ENCODE measurements at regions not wholly inside any gene's neighbourhood (a gene's known extent, or its start where the extent isn't known, plus 50 kb on each side); places are given as distances from the start of the nearest gene placed in this dataset.

DNA sequence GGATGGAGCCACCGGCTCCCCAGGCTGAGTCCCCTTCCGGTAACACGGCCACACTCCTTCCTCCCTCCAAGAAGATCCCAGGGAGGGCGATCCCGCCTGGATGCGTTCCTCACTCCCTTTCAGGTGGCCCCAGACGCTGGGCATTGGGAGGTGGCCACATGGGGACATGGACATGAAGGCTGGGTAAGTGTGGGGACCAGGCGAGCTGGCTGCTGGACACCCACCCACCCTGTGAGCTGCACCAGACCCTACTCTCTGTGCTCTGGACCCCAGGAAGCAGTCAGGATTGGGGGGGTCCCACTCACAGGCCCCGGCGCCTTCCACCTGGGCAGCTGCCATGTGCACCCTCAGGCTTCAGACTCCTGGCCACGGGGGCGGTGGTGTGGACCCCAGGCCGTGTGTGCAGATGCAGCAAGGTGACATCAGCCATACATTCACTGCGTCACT, 932.8 kb downstream of the BRD1 start:
- DNase-seq, result no peak

DNA sequence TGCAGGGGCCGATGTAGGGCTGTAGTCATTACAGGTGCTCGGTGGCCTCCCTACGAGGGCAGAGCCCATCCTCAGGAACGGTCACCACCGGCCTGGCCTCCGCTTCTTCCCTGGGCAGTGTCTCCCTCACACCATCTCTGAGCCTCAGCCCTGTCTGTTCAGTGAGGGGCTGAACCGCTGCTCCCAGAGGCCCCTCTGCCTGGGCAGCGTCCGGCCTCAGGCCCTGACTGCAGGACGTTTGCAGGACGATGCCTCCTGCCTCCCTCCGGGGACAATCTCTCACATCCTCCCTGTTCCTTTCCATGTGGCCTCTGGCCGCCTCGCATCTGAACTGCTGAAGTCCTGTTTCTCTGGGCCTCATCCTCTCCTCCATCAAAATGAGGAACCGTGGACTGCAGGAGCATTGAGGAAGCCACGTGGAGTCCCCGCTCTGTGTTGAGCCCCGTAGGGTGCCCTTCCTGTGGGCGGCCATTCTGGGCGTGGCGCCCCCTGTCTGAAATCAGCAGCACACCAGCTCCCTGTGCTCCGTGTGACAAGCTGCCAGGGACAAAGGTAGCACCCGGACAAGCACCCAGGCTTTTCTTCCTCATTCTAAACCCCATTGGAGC, 933.5 kb downstream of the BRD1 start:
- DNase-seq, result no peak

DNA sequence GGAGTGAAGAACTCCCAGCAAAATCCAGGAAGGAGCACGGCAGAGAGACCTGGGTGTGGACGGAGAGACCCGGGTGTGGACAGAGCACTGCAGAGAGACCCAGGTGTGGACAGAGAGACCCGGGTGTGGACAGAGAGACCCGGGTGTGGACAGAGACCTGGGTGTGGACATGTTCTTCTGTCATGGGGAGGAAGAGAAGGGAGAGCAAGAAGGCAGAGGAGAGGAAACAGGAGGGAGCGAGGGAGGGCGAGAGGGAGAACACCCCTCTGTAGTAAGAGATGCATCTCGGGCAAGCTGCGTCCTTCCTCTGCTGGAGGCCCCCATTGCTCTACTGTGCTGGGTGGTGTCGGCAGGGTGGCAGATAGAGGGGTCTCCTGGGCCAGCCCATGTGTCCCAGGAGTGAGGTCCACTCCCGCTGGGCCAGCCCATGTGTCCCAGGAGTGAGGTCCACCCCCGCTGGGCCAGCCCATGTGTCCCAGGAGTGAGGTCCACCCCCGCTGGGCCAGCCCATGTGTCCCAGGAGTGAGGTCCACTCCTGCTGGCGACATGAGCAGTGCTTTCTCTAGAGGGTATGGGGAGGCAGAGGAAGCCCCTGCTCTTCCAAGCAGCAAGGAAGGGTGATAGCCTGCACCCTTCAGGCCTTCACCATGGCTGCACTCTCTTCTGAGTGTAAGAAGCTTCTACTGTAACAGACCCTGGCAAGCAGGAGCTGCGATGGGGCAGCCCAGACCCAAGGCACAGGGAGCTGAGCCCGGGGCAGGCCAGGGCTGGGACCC, 934.2 kb downstream of the BRD1 start:
- no peak for DNase-seq

DNA sequence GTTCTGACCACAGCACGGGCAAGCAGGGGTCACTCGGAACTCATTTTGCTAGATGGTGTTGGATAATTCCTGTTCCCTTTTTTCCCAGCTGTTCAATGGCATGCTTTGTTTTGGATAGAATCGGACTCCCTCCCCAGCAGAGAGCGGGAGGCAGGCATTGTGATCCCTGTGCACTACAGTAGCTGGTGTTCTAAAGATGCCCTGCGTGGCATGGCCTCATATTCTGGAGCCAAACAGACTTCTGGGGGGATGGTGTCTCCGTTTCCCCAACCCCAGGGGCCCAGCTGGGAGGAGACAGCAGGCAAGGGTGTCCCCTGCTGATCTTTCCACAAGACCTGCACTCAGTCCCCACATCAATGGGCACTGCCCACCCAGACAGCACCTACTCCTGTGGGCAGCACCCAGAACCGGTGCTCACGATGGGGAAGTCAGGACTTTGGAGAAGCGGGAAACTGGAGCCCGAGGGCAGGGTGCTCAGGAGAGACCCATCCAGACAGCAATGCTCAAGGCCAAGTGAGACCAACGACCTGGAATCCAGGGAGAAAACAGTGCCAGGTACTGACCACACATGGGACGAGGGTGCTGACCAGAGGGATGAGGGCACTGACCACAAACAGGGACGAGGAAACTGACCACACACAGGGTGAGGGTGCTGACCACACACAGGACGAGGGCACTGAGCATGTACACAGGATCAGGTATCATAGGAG, 934.9 kb downstream of the BRD1 start:
- no peak for DNase-seq

DNA sequence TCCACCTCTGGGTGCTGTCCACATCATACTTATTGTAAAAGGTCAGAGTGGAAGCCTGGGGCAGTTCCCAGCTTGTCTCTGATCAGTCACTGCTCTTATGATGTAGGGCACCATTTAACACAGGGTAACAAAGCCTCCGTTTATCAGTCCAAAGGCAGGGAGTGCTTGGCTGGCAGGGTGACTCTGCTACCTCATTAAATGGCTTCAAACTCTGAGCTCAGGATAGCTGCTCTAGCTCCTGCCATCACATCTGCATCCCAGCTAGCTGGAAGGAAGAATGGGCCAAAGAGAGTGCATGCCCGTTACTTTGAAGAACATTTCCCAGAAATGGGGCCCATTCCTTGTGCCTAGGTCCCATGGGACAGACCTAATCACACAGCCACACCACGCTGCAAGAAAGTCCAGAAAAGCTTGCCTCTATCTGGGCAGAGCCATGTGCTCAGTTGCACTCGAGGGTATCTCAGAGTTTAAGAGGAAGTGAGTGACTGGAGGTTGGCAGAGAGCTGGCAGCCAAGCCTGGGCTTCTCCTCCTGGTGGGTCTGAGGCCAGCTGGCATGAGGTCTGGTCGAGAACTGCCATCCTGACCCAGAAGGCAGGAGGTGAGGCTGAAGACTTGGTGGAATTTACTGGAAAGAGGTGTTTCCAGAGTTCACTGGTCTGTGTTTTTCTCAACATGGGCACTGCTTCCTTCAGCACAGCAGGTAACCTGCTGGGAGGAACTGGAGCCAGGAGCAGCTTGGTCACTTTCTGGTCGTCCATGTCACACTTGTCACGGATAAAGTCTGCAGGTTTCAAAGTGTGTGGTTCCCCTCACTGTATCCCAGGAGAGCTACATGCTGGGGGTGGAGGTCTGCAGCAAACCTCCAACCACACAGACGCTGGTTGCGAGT, 935.7 kb downstream of the BRD1 start:
- no peak for DNase-seq

DNA sequence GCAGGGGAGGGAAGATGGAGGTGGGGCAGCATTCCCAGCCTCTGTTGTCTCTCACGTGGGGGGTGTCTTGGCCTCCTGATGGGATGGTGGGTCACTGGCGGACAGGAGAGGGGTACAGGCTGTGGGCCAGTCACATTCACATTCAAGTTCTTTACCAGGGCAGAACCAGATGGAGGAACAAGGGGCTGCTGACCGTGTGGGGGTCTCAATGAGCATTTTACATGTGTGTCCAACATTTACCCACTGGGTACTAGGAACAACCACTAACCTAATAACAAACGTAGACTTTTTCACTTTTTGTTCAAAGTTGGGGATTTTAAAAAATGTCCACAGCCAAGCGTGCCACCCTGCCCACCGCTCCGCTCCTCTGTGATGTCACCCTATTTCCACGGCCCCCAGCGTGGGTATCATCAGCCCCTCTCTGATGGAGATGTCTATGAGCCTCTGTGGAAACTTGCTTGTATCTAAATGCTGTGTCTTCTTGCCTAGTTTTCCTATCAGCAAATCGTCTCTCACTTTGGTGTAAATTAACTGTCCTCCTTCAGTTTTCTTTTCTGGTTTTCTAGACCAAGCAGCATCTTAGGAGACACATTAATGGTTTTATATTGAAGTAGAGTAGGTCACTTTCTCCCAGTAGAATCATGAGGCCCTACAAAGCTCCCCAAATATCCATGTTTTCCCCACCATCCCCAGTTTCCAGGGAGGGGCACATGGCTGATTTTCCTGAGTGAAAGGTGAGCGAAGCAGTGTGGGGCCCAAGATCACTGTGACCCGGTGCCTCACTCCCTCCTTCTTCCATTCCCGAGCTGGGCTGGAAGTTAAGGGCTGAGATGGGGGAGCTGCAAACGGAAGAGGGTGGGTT, 936.7 kb downstream of the BRD1 start:
- DNase-seq, result no peak

DNA sequence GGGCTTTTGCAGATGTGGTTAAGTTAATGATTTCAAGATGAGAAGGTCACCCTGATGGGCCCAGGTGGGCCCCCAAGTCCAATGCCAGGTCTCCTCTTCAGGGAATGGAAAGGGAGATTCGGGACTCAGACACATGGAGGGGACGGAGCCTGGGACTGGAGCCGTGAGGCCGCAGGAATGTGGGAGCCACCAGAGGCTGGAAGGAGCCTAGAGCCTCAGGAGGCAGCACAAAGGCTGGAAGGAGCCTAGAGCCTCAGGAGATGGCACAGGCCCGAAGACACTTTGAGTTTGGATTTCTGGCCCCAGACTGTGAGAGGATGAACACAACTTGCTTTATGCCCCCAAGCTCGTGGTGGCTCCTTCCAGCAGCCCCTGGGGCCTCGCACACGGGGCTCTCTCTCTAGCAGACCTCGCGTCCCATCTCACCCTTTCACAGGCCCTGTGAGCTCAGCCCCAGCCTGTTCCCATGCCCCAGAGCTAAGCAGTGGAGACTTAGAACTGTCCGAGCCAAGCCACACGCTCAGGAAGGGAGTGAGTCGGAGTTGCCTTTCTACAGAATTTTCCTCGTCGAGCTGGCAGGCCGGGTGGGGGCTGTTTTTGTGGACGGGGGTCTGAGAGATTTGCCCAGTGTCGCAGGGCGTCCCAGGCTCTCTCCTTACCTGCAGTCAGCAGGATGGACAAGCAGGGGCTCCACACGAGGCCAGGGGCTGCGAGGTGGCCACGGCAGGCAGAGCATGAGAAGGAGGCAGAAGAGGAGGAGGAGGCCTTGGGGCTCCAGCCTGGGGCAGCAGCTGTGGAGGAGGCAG, 937.6 kb downstream of the BRD1 start:
- no peak for DNase-seq

DNA sequence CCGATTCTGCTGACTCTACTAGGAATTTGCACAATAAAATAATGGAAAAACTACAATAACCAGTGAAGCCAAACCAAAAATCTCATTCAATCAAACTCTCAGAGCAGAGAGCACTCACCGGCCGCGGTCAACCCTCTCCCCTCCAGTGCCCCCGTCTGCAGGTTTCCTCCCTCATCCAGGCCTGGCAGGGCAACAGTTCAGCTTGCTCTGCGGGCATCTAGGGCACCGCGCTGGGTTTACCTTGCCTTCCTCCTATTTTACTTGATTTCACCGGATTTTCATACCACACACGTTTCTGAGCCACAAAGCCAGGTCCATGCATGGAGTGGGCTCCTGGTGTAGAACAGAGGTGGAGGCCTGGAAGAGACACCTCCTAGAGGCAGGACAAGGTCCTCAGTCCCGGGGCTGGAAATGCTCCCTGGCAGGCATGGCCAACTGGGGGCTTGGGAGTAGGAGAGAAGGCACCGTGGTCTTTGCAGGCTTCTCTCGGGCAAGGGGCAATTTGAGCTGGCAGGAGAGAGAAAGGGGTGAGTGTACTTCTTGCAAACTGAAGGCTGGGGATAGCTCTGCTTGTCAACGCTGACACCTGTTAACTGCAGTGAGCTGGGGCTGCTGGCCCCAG, 938.4 kb downstream of the BRD1 start:
- DNase-seq, result no peak

DNA sequence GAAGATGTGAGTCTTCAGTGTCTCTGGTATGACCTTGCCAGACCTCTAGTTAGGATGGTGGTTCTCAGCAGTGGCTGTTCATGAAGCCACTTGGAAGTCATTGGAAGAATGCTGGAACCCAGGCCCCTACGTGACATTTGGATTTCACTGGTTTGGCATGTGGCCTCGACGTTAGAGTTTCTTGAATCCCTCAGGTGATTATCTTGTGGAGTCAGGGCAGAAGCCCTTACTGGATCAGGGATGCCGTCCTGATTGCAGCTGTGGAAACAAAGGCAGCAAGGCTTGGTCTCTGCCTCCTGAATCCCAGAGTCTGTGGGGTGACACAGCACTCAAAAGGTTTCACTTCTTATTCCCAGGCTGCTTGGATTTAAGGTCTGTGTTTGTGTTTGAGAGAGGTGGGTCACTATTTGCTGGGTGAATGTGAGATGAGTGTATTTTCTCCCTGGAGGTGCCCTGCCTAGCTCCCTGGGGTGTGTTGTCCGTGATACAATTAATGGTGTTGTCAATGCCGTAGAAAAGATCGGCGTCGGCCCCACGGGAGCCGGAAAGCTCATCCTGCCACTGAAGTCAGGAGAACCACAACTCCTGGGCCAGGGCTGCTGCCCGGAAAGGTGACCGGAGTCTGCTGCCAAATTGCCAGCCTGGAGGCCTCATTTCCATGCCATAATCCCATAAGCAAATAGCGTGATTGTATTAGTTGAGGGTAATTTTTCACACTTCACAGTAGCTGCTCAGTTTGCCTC, 939.0 kb downstream of the BRD1 start:
- no peak for DNase-seq

DNA sequence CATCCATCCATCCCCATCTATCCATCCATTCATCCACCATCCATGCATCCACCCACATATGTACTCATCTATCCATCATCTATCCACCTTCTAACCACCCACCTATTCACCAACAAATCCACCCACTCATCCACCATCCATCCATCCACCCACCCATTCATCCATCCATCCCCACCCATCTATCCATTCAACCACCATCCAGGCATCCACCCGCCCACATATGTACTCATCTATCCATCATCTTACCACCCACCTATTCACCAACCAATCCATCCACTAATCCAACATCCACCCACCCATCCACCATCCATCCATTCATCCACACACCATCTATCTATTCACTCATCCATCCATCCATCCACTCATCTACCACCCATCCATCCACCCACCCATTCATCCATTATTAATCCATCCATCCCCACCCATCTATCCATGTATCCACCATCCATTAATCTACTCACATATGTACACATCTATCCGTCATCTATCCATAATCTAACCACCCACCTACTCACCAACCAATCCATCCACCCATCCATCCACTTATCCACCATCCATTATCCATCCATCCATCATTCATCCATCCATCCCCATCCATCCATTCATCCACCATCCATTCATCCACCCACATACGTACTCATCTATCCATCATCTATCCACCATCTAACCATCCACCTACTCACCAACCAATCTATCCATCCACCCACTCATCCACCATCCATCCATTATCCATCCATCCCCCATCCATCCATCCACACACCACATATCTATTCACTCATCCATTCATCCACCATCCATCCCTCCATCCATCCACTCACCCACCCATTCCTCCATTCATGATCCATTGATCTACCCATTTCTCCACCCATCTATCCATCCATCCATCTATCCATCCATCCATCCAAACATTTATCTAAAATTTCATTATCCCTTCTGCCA, 940.0 kb downstream of the BRD1 start:
- DNase-seq, result no peak

DNA sequence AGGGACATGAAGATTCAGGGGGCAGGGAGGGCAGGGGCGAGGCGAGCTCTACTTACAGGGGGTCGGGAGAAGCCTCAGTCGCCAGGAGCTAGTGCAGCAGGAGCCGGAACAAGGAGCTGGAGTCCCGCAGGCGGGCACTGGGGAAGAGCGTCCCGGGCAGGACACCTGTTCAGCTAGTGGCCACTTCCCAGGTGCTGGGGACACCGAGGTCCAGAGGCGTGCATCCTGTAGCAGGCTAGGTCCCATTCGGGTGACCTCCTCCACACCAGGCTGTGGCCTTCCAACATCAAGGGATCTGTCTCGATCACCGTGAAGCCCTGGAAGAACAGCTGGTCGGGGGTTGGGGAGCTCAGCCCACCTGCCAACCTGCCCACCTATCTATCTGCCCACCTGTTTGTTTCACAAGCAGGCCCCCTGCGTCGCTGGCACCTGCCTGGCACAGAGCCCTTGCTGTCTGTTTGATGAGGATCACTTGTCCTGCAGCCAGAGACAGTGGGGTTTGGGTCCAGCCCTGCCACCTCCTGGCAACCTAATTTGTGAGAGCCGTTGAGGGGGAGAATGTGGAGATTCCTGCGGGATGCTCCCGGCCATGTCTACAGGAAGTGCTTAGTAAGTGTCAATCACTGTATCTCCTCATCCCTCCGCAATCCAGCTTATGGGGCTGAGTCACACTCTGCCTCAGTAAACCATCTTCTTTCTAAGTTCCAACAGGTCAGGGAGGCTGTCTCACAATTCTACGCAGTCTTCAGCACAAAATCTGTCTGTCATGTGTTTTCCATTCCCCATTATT, 940.9 kb downstream of the BRD1 start:
- DNase-seq, result no peak

DNA sequence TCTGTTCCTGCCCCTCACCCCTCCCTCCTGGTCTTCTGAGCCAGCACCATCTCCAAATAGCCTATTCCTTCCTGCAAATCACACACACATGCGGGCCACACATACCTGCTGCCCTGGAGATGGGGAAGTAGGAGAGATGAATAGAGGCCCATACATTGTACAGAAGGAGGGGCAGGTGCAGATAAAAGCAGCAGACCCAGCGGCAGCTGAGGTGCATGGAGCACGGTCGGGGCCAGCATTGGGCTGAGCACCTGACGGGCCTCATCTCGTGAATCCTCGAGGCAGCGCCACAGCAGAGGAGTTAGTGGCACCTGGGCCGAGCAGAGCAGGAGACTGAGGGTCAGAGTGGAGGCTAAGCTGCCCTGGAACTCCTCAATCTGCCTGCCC, 941.8 kb downstream of the BRD1 start:
- DNase-seq, result no peak

DNA sequence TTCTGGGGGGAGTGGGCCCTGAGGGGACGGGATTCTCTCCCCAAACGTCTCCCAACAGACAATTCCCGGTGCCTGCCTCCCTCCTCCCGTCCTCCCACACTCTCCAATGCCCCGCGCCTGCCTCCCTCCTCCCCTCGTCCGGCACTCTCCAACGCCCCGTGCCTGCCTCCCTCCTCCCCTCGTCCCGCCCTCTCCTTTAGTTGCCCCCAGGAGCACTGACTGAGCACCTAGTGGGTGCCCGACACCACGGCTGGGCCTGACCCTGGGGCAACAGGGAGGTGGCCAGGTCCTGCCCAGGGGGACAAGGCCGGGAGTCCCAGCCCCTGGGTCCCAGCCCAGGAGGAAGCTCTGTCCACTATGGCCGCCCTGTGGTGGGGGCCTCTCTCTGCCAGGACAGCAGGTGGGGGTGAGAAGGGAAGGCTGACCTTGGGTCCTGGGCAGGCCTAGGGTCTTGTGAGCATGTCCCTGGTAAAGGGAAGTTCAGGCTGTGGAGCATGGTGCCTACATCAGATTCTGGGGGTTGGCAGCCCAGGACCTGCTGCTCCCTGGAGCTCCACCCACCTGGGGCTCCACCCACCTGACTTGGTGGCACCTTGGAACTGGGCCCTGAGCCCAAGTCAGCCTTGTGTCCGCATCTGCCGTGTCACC, 942.3 kb downstream of the BRD1 start:
- no peak for DNase-seq

DNA sequence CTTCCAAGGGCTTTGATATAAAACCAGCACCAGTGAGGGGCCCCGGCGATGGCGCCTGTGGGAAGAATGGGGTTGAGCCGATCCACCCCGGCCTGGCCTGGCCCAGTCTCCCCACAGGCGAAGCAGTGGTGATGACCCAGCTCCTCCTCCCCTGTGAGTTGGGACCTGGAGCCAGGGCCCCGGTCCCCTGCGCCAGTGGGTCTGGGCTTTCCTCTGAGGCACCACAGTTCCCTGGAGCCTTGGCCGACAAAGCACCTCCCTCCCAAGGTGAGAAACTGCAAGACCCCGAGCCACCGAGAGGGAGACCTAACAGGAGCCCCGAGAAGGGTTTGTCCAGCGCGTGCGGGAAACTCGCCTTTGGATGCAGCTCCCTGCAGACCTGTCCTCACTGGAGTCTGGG, 942.9 kb downstream of the BRD1 start:
- DNase-seq, result no peak

DNA sequence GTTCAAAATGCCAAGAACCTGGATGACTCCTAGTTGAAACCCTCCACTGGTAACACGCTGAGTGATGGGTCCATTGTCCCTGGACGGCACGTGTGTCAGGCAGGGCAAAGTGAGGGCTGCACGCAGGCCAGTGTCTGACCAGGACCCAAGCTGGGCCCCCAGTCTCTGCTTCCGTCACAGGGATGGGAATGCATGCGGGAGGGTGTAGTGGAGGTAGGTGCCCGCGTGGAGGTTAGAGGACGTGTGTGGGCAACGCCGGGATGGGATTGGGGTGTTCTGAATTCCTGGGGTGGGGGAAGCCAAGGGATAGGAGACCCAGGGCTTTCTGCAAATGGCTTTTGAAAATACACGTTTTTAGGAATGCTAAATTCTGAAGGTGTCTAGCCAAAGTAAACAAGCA, 943.3 kb downstream of the BRD1 start:
- DNase-seq, result no peak

DNA sequence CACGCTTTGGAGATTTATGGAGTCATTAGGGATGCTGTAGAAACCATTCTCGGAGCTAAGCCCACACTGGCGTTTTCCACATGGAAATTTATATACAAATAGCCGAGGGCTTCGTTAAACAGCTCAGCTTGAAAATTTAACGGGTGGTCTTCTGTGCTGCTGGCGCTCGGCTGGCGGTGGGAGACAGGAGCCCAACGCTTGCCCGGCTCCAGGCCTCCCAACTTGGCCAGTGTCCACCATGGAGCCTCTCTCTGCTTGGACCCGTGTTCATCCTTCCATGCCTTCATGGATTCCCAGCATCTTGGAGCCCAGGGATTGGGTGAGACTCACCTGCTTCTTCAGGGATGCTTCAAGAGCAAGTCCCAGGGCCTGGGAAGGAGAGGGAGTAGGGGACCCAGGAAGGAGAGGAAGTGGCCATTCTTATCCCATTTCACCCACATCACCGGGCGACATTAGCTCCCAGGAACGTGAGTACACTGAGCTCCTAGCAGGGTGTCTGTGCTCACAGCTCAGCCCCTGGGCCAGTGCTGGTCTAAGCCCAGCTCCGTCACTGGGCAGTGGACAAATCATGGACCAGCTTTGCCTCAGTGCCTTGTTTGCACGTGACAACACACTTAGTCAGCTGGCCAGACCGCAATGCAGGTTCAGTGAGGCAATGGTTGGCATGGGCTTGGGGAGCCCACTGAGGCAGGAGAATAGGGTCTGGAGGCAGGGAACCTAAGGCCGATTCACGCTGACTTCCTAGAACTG, 944.3 kb downstream of the BRD1 start:
- DNase-seq, result no peak
